ENCODE measurements at regions not wholly inside any gene's neighbourhood (a gene's known extent, or its start where the extent isn't known, plus 50 kb on each side); places are given as distances from the start of the nearest gene placed in this dataset.

- TF ChIP-seq POLR2A (IDR thresholded peaks at IDR 0.05), result no peak
- no peak for TF ChIP-seq CTCF (IDR thresholded peaks at IDR 0.05)
- no peak for TF ChIP-seq EP300 (IDR thresholded peaks at IDR 0.05)
These were observed 54.6 kb upstream of the HCCS start for GRCh38 chrX:11056322-11057176.
